Left lung (tissue), 4 donors: ENCODE measurements at regions not wholly inside any gene's neighbourhood (a gene's known extent, or its start where the extent isn't known, plus 50 kb on each side); places are given as distances from the start of the nearest gene placed in this dataset.

Experiments used
- ATAC-seq: fragments of 200-7000 bp; cut with Tn5 transposase; one replicate; pipeline ENCODE4 v1.9.1; 2020; ENCODE audit warnings: moderate library complexity
- DNase-seq, 4 donors: peaks; one replicate each; pipeline ENCODE4 v3.0.0-alpha.2; 2013 to 2020
- H3K27ac ChIP-seq, 2 donors: fragments of 200-600 bp; sonication (generic) in 1 of 2; one replicate each; pipeline versions ENCODE4 v1.5.0 to v1.8.0; 2020 to 2021
- H3K27me3 ChIP-seq, 2 donors: fragments of 200-600 bp; sonication (generic) in 1 of 2; one replicate each; pipeline versions ENCODE4 v1.5.0 to v1.8.0; 2020 to 2021
- H3K36me3 ChIP-seq, 2 donors: fragments of 200-600 bp; sonication (generic) in 1 of 2; one replicate each; pipeline versions ENCODE4 v1.5.0 to v1.8.0; 2020 to 2021
- H3K4me1 ChIP-seq, 2 donors: fragments of 200-600 bp; one replicate each; pipeline ENCODE4 v1.8.0; 2021
- H3K4me3 ChIP-seq, 2 donors: fragments of 200-600 bp; sonication (generic) in 1 of 2; one replicate each; pipeline versions ENCODE4 v1.5.0 to v1.8.0; 2020 to 2021; ENCODE audit warnings: mild to moderate bottlenecking in 1 of 2
- H3K9me3 ChIP-seq, 2 donors: fragments of 200-600 bp; sonication (generic) in 1 of 2; one replicate each; pipeline versions ENCODE4 v1.5.0 to v1.8.0; 2020 to 2021
- CTCF ChIP-seq, 2 donors: fragments of 200-600 bp; sonication (generic) in 1 of 2; IDR thresholded peaks; one replicate each; pipeline versions ENCODE4 v1.5.0 to v1.8.0; 2021; ENCODE audit warnings: antibody characterized with exemption in 2 of 2
- intact Hi-C, 2 donors: fragments of 100-400 bp; cut with DNase I; formaldehyde crosslinking; loops; one replicate each; pipeline versions ENCODE4 v1.11.2 to v1.14.2; 2022
- donor health status: DM: no; HTN: yes; CAD: no.
- donor health status: DM: no; HTN: no; CAD: no.

- Histone ChIP-seq H3K4me3 (no peak overlapping the region), H3K27ac (no peak overlapping the region), H3K36me3 (no peaks in the 10 kb centered on the region), H3K4me1 (peaks cover 3 to 4% of the 10 kb centered on the region in 2 donors), H3K9me3 (no peaks in the 10 kb centered on the region), H3K27me3 (peaks cover 0 to 5% of the 10 kb centered on the region in 2 donors)
- no peak for TF ChIP-seq CTCF (IDR thresholded peaks at IDR 0.05)
- DNase-seq (no peak), ATAC-seq (no peak)
- intact Hi-C loops, result no loop called here
Observed at GRCh38 chr4:7138223-7139166, 53.8 kb upstream of the SORCS2 start.

- no peak for ATAC-seq
Observed at GRCh38 chr4:7137326-7138200, 54.8 kb upstream of the SORCS2 start.

GRCh38 chr4:7136351-7136750 lies 56.0 kb upstream of the SORCS2 start:
- TF ChIP-seq CTCF (IDR thresholded peaks at IDR 0.05), result no peak
- intact Hi-C loops, result no loop called here
- Histone ChIP-seq H3K9me3 (peaks cover 0 to 5% of the 10 kb centered on the region in 2 donors), H3K36me3 (no peaks in the 10 kb centered on the region), H3K27ac (no peak overlapping the region), H3K27me3 (peaks cover 0 to 5% of the 10 kb centered on the region in 2 donors), H3K4me1 (peaks cover 3 to 4% of the 10 kb centered on the region in 2 donors), H3K4me3 (no peak overlapping the region)
- no peak for DNase-seq
- ATAC-seq, result peak; percentile 13

More at GRCh38 chr4:7137326-7138200, 54.8 kb upstream of the SORCS2 start:
- intact Hi-C loops, result no loop called here
- no peak for DNase-seq
- Histone ChIP-seq H3K9me3 (peaks cover 0 to 5% of the 10 kb centered on the region in 2 donors), H3K27ac (no peak overlapping the region), H3K4me3 (no peak overlapping the region), H3K27me3 (peaks cover 0 to 5% of the 10 kb centered on the region in 2 donors), H3K36me3 (no peaks in the 10 kb centered on the region), H3K4me1 (peaks cover 3 to 4% of the 10 kb centered on the region in 2 donors)
- no peak for TF ChIP-seq CTCF (IDR thresholded peaks at IDR 0.05)

- ATAC-seq, result peak; percentile 8
- no peak overlapping the region for H3K4me3 ChIP-seq
- intact Hi-C loops, result no loop called here
- TF ChIP-seq CTCF (IDR thresholded peaks at IDR 0.05), result no peak
- no peaks in the 10 kb centered on the region for H3K36me3 ChIP-seq
- no peak overlapping the region for H3K27ac ChIP-seq
- DNase-seq, result no peak
- peaks cover 0 to 5% of the 10 kb centered on the region in 2 donors for H3K9me3 ChIP-seq
- H3K27me3 ChIP-seq, result peaks cover 0 to 5% of the 10 kb centered on the region in 2 donors
- H3K4me1 ChIP-seq, result peaks cover 3 to 4% of the 10 kb centered on the region in 2 donors
Observed at GRCh38 chr4:7135389-7135746, 57.0 kb upstream of the SORCS2 start.
